ENCODE measurements at regions not wholly inside any gene's neighbourhood (a gene's known extent, or its start where the extent isn't known, plus 50 kb on each side); places are given as distances from the start of the nearest gene placed in this dataset.

DNA sequence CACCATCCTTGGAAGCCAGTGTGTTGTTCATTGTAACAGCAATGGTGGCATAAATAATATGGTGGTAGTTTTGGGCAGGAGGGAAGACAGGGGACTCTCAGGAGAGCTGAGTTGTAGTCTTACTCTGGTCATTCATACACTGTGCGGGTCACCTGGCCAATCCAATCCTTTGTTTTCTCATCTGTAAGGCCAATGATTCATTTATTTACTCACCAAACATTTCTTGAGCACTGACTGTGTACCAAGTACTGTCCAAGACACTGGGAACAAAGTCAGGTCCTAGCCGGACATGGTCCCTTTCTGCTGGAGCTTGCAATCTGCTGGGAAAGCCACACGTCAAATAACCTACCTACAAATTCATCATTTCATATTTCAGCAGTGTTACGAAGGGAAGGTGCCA, 302.7 kb downstream of the CYP26B1 start:
- H3K36me3 ChIP-seq, result no peaks in the 10 kb centered on the region
- H3K4me3 ChIP-seq, result no peak overlapping the region
- no peaks in the 10 kb centered on the region for H3K9me3 ChIP-seq
- intact Hi-C loops (cut with DNase I), result no loop called here
- TF ChIP-seq CTCF (IDR thresholded peaks at IDR 0.05) (no peak), POLR2AphosphoS5 (IDR thresholded peaks at IDR 0.05) (peak; percentile 83), POLR2A (IDR thresholded peaks at IDR 0.05) (no peak)
- H3K4me1 ChIP-seq (replicated peaks), result no peaks in the 10 kb centered on the region
- no peak overlapping the region for H3K27ac ChIP-seq
- DNase-seq (ENCODE audit: low spot score), result peak; percentile 37
- WGBS, result 71% methylated on average over 4 of the region's 4 CpGs
- H3K27me3 ChIP-seq (replicated peaks; ENCODE audit: insufficient read depth), result no peaks in the 10 kb centered on the region

GRCh38 chr2:71843391-71843850, 304.2 kb downstream of the CYP26B1 start:
- intact Hi-C loops (cut with DNase I), result no loop called here
- no peak for TF ChIP-seq POLR2A (IDR thresholded peaks at IDR 0.05)
- TF ChIP-seq POLR2AphosphoS5 (IDR thresholded peaks at IDR 0.05), result no peak
- no peak for TF ChIP-seq CTCF (IDR thresholded peaks at IDR 0.05)
- Histone ChIP-seq H3K4me3 (no peak overlapping the region), H3K36me3 (no peaks in the 10 kb centered on the region), H3K9me3 (no peaks in the 10 kb centered on the region), H3K27ac (no peak overlapping the region), H3K27me3 (replicated peaks; ENCODE audit: insufficient read depth) (no peaks in the 10 kb centered on the region), H3K4me1 (replicated peaks) (no peaks in the 10 kb centered on the region)
- 76% methylated on average over 3 of the region's 3 CpGs for WGBS
- DNase-seq (ENCODE audit: low spot score), result no peak

- no peaks in the 10 kb centered on the region for H3K36me3 ChIP-seq
- intact Hi-C loops (cut with DNase I), result no loop called here
- WGBS, result 98% methylated on average over 4 of the region's 4 CpGs
- H3K4me1 ChIP-seq (replicated peaks), result no peaks in the 10 kb centered on the region
- no peaks in the 10 kb centered on the region for H3K9me3 ChIP-seq
- H3K27me3 ChIP-seq (replicated peaks; ENCODE audit: insufficient read depth), result no peaks in the 10 kb centered on the region
- no peak for TF ChIP-seq POLR2A (IDR thresholded peaks at IDR 0.05)
- DNase-seq (ENCODE audit: low spot score), result no peak
- H3K27ac ChIP-seq, result no peak overlapping the region
- no peak overlapping the region for H3K4me3 ChIP-seq
Measured at GRCh38 chr2:71842744-71843143, 304.9 kb downstream of the CYP26B1 start.

- Histone ChIP-seq H3K4me1 (replicated peaks) (no peaks in the 10 kb centered on the region), H3K9me3 (no peaks in the 10 kb centered on the region)
Measured at GRCh38 chr2:71839826-71840225, 307.8 kb downstream of the CYP26B1 start.

DNA sequence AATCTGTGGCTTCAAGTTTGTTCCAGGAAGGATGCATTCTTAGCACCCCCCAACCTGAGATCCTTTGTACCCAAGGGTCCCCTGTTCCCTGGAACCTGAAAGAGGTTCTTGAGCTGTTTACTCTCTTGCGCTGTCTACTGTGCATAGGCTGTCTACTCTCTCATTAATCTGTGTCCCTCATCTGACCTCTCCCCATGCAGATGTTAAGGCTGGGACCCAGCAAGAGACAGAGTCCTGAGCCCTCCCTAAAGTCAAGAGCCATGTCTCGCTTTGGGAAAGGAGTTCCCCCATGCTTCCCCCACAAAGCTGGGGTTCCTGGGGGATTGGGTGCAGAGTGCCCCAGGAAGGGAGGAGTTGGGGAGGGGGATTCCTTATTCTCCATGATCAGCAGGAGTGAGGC, 312.9 kb downstream of the CYP26B1 start:
- H3K27me3 ChIP-seq (replicated peaks; ENCODE audit: insufficient read depth), result no peaks in the 10 kb centered on the region
- H3K4me3 ChIP-seq, result no peak overlapping the region
- TF ChIP-seq POLR2AphosphoS5 (IDR thresholded peaks at IDR 0.05) (no peak), CTCF (IDR thresholded peaks at IDR 0.05) (no peak), POLR2A (IDR thresholded peaks at IDR 0.05) (no peak)
- no peaks in the 10 kb centered on the region for H3K9me3 ChIP-seq
- 100% methylated on average over 2 of the region's 2 CpGs for WGBS
- H3K36me3 ChIP-seq, result no peaks in the 10 kb centered on the region
- intact Hi-C loops (cut with DNase I), result no loop called here
- DNase-seq (ENCODE audit: low spot score), result no peak
- H3K4me1 ChIP-seq (replicated peaks), result no peaks in the 10 kb centered on the region
- H3K27ac ChIP-seq, result no peak overlapping the region

More at GRCh38 chr2:71839826-71840225, 307.8 kb downstream of the CYP26B1 start:
- TF ChIP-seq POLR2AphosphoS5 (IDR thresholded peaks at IDR 0.05) (no peak), POLR2A (IDR thresholded peaks at IDR 0.05) (no peak), CTCF (IDR thresholded peaks at IDR 0.05) (no peak)
- Histone ChIP-seq H3K36me3 (no peaks in the 10 kb centered on the region), H3K27ac (no peak overlapping the region), H3K27me3 (replicated peaks; ENCODE audit: insufficient read depth) (no peaks in the 10 kb centered on the region), H3K4me3 (no peak overlapping the region)
- DNase-seq (ENCODE audit: low spot score), result no peak
- WGBS, result 44% methylated on average over 2 of the region's 2 CpGs
- intact Hi-C loops (cut with DNase I), result no loop called here

All from prostate gland (tissue), 2 donors.